AG04449 (cell line): ENCODE measurements at regions not wholly inside any gene's neighbourhood (a gene's known extent, or its start where the extent isn't known, plus 50 kb on each side); places are given as distances from the start of the nearest gene placed in this dataset.

Experiments used
- CTCF ChIA-PET: fragments of 350-600 bp; formaldehyde crosslinking; extraction: SDS; loops from one replicate; lab custom pipeline; 2021; ENCODE audit warnings: antibody characterized with exemption; lab: Yijun Ruan, JAX
- POLR2A ChIA-PET: fragments of 400-600, 350-600 bp; formaldehyde crosslinking; extraction: SDS; loops from one replicate; lab custom pipeline; 2020; ENCODE audit warnings: antibody characterized with exemption, inconsistent platforms; lab: Yijun Ruan, JAX
- DNase-seq: peaks from one replicate; pipeline ENCODE4 v3.0.0-alpha.2; 2010; ENCODE audit warnings: low read depth, low spot score
- H3K4me3 ChIP-seq: 2 replicates; pipeline ENCODE4 v1.5.1; 2011; ENCODE audit warnings: low read depth, mild to moderate bottlenecking, control low read depth, low read length
- CTCF ChIP-seq: IDR thresholded peaks from one replicate; pipeline ENCODE4 v1.5.1; 2011; ENCODE audit warnings: mild to moderate bottlenecking, moderate library complexity, low read length, control low read depth, inconsistent platforms; ENCODE audit not compliant: insufficient read depth; ENCODE audit errors: missing control alignments

GRCh38 chr3:135736740-135737139, 228.8 kb upstream of the PPP2R3A start:
- ChIA-PET CTCF (interaction anchor here (1.3 kb wide), 1 partner anchor 157 kb away, joined by 6 read pairs; no protein-coding TSS in a partner anchor), POLR2A (no interaction called here)
- no peak for DNase-seq

GRCh38 chr3:135739779-135740178, 225.7 kb upstream of the PPP2R3A start:
- DNase-seq, result no peak
- no peak for TF ChIP-seq CTCF
- ChIA-PET POLR2A (no interaction called here), CTCF (no interaction called here)
- H3K4me3 ChIP-seq, result no peak overlapping the region

More at GRCh38 chr3:135736740-135737139, 228.8 kb upstream of the PPP2R3A start:
- no peak for TF ChIP-seq CTCF
- no peak overlapping the region for H3K4me3 ChIP-seq

- no peak overlapping the region for H3K4me3 ChIP-seq
- ChIA-PET CTCF (no interaction called here), POLR2A (no interaction called here)
- no peak for TF ChIP-seq CTCF
- no peak for DNase-seq
Observed at GRCh38 chr3:135740211-135740610, 225.3 kb upstream of the PPP2R3A start.

GRCh38 chr3:135740751-135741150, 224.8 kb upstream of the PPP2R3A start:
- no peak overlapping the region for H3K4me3 ChIP-seq
- TF ChIP-seq CTCF, result no peak
- ChIA-PET POLR2A (no interaction called here), CTCF (no interaction called here)
- DNase-seq, result no peak

- ChIA-PET POLR2A (no interaction called here), CTCF (no interaction called here)
- TF ChIP-seq CTCF, result no peak
- H3K4me3 ChIP-seq, result no peak overlapping the region
- no peak for DNase-seq
Observed at GRCh38 chr3:135751991-135752390, 213.5 kb upstream of the PPP2R3A start.

GRCh38 chr3:135752851-135753250, 212.7 kb upstream of the PPP2R3A start:
- DNase-seq, result no peak
- H3K4me3 ChIP-seq, result no peak overlapping the region
- ChIA-PET POLR2A (no interaction called here), CTCF (no interaction called here)
- TF ChIP-seq CTCF, result no peak

- DNase-seq, result no peak
- ChIA-PET POLR2A (no interaction called here), CTCF (no interaction called here)
- no peak for TF ChIP-seq CTCF
- no peak overlapping the region for H3K4me3 ChIP-seq
Observed at GRCh38 chr3:135753506-135753905, 212.0 kb upstream of the PPP2R3A start.
